EH (cell line): ENCODE measurements at regions not wholly inside any gene's neighbourhood (a gene's known extent, or its start where the extent isn't known, plus 50 kb on each side); places are given as distances from the start of the nearest gene placed in this dataset.
A peak's percentile ranks its signal among the peaks of the same experiment; 100 is the strongest.

Experiments
- DNase-seq: peaks from one replicate; pipeline ENCODE4 v3.0.0-alpha.2; 2015; ENCODE audit warnings: low read depth

- DNase-seq, result no peak
These were observed 505.9 kb upstream of the MANEA start for GRCh38 chr6:95071464-95071863.

DNA sequence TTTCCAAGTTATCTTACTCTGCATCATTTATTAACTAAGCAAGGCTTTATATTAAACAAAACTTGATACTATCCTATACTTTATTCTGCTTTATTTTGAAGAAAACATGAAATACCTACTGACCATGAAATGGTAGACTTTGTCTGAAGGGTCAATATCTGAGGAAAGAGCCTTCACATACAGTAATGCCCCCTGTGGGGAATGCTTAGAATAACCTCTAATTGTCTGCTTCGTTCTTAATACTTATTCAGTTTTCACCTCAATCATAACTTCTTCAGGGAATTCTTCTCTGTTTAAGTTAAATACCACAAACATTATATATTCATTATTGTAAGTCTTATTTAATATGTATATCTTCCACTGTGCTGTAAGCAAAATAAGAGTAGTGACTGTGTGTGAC, 498.9 kb upstream of the MANEA start:
- DNase-seq, result no peak

DNA sequence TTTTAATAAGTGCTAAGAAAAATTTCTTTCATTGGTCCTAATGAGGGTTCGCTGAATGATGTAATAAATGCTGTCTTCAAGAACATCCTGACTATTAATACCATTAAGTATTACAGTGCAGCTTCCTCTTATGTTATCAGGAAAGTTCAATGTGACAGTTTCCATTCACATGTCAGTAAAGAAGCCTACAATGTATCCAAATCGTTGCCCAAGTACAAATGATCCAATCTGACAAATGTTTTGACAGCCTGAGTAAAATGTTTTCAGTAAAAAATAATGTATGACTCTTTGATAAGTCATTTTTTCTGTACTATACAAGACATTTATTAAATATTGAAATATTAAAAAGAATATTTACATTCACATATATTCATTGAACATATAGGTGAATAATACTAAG, 496.1 kb upstream of the MANEA start:
- no peak for DNase-seq

DNA sequence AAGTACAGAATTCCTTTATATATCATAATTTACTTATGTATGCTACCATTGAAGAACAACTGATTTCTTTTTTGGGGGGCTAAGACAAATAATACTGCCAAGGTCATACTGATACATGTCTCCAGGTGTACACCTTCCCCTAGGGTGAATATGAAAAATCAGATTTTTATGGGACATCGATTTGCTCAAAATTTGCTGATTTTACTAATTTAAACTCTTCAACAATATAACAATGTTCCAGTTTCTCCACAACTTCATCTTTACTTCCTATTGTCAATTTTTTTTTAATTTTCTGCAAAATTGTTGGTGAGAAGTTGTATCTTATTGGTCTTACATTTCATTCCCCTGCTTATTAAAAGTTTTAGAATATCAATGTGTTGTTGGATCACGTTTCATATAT, 495.4 kb upstream of the MANEA start:
- DNase-seq, result no peak

- DNase-seq, result no peak
These were observed 493.8 kb upstream of the MANEA start for GRCh38 chr6:95083506-95083905.

DNA sequence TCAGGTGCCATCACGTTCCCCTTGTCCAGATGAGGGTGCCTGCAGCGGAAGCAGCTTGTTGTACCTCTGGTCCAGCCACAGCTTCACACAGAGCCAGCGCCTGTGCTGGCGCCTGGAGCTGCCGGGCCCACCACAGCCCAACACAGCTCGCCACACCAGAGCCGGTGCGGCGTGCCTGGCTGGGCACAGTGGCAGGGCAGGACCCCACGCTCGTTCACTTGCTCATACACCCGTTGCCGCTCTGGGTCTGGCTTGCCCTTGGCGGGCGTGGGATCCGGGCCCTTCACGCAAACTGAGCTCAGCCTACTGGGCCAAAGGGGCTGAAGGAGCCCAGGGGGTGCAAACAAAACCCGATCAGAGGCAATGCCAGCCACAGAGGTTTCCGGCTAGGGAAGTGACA, 492.5 kb upstream of the MANEA start:
- DNase-seq, result no peak

- peak; percentile 1 for DNase-seq
These were observed 489.8 kb upstream of the MANEA start for GRCh38 chr6:95087394-95088097.

DNA sequence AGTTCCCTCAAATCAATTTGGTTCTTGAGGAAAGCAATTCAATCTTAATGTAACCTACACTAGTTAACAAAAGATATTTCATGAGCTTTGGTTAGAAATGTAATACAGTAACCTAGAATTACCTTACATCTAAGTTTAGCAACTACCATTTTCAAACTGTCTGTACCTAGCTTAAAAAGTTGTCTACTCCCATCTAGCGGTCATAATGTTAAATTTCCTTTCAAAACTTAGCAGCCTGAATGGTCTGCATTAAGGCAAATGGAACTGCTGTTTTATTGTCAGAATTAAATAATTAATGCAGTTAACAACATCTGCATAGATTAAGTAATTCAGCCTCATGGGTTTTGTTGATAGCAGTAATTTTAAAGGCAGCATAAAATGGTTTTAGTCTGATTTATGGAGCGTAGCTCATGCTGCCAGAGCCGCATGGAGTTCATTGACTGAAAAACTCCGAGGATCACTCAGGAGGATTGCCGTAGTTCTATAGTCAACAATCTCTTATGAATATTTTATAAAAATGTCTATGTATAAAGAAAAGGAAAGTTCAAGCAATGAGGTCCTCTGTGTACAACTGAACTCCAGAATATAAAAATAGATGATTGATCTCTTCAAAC, 485.4 kb upstream of the MANEA start:
- peak; percentile 22 for DNase-seq

- DNase-seq, result no peak
These were observed 484.2 kb upstream of the MANEA start for GRCh38 chr6:95093154-95093553.

DNA sequence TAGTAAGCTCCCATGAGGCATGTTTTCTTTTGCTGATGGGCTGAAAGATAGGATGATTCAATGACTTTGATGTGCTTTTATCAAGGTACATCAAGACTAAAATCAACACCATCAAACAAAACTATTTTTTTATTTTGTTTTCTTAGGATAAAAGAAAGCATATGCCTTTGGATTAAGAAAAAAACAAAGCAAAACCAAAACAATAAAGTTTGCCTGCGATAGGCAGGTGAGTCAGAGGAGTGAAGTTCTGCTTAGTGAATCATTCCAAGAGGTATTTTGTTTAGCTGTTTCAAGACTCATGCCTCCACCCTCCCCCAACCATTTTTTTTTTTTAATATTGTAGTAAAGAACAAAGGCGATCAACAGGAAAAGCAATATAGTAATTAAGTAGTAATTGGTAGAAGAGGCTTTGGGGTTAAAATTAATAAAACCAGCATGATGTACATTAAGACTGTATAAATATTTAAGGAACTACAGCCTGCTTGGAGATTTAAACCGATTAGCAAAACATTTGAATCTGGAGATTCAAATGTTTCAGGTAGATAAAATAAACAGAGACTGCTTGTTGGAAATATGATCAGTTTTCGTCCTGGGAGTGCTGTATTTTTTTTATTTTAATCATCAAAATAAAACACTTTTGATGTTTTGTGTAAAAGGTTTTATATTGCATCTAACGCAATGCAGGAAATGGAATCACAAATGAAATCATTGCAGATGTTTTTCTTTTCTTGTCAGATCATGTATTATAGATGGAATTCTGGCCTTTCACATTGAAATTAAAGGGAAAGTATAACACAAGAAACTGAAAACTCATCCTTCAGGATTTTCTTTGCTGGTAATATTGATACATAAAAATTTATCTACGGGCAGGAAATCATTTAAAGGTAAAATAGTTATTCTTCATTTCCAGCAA, 482.3 kb upstream of the MANEA start:
- no peak for DNase-seq

DNA sequence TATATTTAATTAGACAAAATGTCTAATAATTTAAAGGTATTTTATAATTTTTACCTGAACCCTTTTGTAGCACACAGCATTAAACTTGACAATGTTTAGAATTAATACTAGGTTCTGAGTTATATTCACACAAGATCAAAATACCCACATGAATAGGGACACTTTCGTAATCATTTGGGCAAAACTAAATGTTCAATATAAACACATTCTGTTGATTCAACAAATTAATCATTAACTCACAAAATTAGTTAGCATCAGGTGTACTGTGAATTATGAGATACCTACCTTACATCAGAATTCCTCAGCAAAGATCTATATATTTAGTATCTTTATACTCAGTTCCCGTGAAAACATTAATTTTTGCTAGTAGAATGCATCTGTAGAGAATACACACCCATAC, 481.5 kb upstream of the MANEA start:
- no peak for DNase-seq

DNA sequence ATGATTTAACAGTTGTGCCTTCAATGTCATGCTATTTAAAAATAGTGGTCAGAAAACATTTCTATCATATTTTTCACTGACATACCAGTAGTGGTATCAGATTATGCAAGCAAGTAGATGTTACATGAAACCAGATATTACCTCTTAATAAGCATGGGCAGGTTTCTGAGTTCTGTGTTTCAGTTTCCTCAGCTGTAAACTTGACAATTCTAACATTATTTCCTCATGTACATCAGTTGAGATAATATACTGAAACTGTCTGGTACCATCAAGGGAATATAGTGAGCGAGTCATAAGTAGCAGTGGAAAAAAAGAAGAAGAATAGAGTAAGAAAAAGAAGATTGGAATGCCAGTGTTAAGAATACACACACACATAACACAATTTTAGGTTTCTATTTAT, 477.9 kb upstream of the MANEA start:
- DNase-seq, result no peak

DNA sequence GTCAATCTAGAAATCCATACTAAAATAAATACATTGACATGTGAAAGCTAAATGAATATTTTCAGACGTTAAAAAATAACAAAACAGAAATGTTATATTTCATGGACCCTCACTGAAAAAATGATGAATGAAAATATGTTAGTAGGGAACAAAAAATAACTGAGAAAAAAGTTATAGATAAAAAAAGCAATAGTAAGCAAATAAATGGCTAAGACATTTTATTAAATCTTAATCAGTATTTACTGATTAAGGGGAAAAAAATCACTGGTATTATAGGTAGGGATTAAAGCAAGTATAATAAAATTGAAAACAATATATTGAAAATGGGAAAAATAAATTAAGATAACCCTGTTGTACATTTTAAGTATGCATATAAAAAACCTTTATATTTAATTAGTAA, 468.1 kb upstream of the MANEA start:
- no peak for DNase-seq

DNA sequence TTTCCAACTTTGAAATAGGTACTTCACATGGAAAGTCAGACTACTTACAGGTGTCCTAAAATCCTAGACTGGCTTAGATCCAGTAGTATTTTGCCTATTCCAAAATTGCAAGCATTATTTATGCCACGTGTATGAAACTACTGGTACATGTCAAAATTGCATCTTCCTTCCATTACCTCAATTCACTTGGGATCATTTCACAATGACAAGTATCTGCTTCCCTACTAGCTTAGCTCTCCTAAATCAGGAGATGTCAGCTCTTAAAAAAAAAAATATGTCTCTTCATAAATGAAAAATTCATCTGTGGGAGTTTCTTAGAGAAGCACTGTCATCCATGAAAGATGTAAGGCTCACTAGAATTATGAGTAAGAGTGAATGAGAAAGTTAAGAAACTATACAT, 466.6 kb upstream of the MANEA start:
- no peak for DNase-seq

DNA sequence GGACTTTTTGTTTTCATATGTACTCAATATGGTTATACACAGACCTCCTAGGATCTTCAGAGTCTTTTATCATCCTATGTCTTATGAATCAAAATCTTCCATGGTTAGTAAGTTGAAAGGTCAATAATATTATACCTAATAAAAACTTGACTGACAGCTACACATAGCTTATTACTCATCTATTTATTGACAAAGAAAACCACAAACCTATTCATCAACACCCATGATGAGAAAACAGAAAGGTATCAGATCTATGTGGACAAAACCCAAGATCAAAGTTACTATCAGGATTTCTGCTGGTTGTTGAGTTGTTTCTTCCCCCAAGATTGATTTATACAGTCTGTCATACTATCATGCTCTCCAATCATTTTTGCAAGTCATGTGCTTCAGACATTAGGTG, 460.1 kb upstream of the MANEA start:
- no peak for DNase-seq

DNA sequence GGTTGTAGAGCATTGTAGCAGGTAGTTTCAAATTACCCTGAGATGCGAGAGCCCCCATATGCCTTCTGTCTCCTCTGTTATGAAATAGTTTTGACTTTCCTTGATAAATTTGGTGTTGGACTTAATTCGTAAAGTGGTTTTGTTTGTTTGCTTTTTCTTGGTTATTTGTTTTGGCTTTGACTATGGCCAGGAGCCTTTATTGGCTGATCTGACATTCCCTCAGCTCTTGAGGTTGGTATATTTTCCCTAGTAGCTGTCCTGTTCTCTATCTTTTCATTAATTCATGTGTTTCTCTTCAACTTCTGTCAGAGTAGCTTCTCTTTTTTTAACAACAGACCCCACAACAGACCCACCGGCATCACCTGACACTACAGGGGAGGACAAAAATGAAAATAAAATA, 457.4 kb upstream of the MANEA start:
- no peak for DNase-seq

DNA sequence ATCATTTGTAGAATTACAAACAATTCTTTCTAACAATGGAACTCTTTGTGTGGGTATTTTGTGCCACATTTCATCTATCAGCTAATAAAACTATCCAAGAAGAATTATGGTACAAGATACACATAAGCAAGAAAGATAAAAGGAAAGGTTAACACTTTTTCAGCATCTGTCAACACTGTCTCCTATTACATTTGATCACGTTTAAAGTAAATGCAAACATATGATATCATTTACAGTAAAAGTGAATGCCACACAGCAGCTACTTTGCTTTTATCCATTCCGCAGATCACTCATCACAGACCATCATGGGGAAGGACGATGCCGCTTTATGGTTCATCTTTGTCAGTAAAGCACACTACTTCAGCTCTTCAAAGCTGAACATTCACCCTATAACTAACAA, 456.4 kb upstream of the MANEA start:
- DNase-seq, result no peak

DNA sequence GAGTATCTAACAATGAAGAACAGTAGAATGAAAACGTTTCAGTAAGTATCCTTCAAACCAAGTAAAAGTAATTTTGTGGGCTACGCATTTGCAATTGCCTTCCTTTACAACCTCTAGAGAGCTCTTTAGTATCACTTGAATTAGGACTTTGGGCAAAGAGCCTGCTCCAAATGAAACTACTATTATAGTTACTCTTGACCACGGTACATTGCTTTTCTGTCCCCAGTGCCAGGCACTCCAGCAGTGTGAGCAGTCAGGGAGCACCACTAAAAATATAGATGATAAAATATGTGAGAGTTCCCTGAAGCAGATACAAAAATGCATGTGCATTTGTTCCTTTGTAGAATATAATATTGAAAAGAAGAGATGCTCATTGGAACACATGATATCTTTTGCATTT, 450.1 kb upstream of the MANEA start:
- DNase-seq, result no peak

GRCh38 chr6:95128439-95128838, 448.9 kb upstream of the MANEA start:
- no peak for DNase-seq

DNA sequence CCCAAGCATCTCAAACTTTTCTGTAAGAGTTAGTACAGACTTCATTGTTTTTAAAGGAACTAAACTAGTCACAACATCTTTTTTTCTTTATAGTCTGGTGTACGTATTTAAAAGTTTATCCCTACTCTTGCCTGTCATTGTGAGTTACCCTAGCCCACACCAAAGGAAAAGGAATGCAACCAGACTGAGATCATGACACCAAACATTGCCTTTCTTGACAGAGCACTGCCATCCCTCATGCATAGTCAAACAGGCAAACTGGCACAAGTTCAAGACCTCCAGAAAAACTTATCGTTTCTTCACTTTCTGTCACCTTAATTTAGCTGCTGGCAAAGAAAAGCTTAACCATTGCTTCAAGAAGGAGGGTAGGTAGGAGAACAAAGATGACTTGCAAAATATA, 448.4 kb upstream of the MANEA start:
- no peak for DNase-seq

- no peak for DNase-seq
These were observed 443.8 kb upstream of the MANEA start for GRCh38 chr6:95133578-95133977.

GRCh38 chr6:95135182-95135581, 442.2 kb upstream of the MANEA start:
- no peak for DNase-seq

DNA sequence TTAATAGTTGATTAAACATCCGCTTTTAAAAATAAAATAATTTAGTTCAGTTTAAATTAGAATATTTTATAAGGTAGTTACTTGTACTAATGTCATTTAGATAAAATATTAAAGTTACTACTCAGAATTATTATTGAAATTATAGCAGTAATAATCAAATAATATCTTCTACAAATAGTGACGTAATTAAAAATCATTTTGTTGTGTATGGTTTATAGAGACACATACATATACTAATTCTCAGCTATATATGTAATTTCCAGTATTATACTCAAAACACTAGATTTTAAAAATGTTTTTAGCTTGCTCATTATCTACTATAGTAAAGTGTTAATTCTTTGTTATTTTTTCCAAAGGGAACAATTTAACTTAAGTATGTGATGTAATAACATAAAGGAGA, 435.2 kb upstream of the MANEA start:
- no peak for DNase-seq
